ENCODE measurements at regions not wholly inside any gene's neighbourhood (a gene's known extent, or its start where the extent isn't known, plus 50 kb on each side); places are given as distances from the start of the nearest gene placed in this dataset.

GRCh38 chr1:219401724-219402625 lies 210.9 kb downstream of the ZC3H11B start (continued):
- TF ChIP-seq EGR1 (IDR thresholded peaks at IDR 0.05; ENCODE audit: borderline replicate concordance, low read depth, low read length) = no peak
- TF ChIP-seq CEBPB (IDR thresholded peaks at IDR 0.05; ENCODE audit: low read depth, low read length) = no peak
- no peak for TF ChIP-seq ATF3 (IDR thresholded peaks at IDR 0.05; ENCODE audit: insufficient read depth, low read depth, low read length)
- no peak for TF ChIP-seq SP2 (IDR thresholded peaks at IDR 0.05; ENCODE audit: low read length)
- no peak for TF ChIP-seq HDAC2 (IDR thresholded peaks at IDR 0.05; ENCODE audit: borderline replicate concordance in 1 of 2, low read depth in 2 of 2, low read length in 2 of 2)
- no peak for TF ChIP-seq BCL11A (IDR thresholded peaks at IDR 0.05; ENCODE audit: low read depth in 2 of 2, low read length in 2 of 2)
